GM06990 (cell line): ENCODE measurements at regions not wholly inside any gene's neighbourhood (a gene's known extent, or its start where the extent isn't known, plus 50 kb on each side); places are given as distances from the start of the nearest gene placed in this dataset.

Experiments
- DNase-seq: peaks from one replicate; pipeline ENCODE4 v3.0.0-alpha.2; 2011; ENCODE audit not compliant: insufficient read length; ENCODE audit errors: extremely low read depth
- H3K27me3 ChIP-seq: replicated peaks from 2 replicates; pipeline ENCODE4 v1.6.0; 2011; ENCODE audit warnings: low read length; ENCODE audit not compliant: control insufficient read depth, insufficient read depth
- H3K36me3 ChIP-seq: 2 replicates; pipeline ENCODE4 v1.5.1; 2011; ENCODE audit warnings: low read length; ENCODE audit not compliant: control insufficient read depth, insufficient read depth
- H3K4me3 ChIP-seq: replicated peaks from 2 replicates; pipeline ENCODE4 v1.5.1; 2011; ENCODE audit warnings: low read depth, mild to moderate bottlenecking, control low read depth, low read length
- TF ChIP-seq, protein P1 (sequence below): IDR thresholded peaks from 2 replicates; pipeline ENCODE4 v1.5.1; 2011; ENCODE audit warnings: low read length, control low read depth, mild to moderate bottlenecking, inconsistent platforms; ENCODE audit not compliant: insufficient read depth, poor library complexity, severe bottlenecking

DNA sequence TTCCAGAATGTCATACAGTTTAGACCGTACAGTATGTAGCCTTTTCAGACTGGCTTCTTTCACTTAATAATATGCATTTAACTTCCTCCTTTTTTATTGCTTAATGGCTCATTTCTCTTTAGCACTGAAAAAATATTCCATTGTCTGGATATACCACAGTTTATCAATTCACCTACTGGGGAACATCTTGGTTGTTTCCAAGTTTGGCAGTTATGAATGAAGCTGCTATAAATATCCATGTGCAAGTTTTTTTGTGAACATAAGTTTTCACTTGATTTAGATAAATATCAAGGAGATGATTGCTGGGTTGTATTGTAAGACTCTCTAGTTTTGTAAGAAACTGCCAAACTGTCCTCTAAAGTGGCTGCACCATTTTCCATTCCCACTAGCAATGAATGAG lies 375.5 kb downstream of the PCDH18 start:
- no peaks in the 10 kb centered on the region for H3K27me3 ChIP-seq
- H3K36me3 ChIP-seq: no peaks in the 10 kb centered on the region
- DNase-seq: no peak
- H3K4me3 ChIP-seq: no peak overlapping the region
- TF ChIP-seq, protein P1, sequence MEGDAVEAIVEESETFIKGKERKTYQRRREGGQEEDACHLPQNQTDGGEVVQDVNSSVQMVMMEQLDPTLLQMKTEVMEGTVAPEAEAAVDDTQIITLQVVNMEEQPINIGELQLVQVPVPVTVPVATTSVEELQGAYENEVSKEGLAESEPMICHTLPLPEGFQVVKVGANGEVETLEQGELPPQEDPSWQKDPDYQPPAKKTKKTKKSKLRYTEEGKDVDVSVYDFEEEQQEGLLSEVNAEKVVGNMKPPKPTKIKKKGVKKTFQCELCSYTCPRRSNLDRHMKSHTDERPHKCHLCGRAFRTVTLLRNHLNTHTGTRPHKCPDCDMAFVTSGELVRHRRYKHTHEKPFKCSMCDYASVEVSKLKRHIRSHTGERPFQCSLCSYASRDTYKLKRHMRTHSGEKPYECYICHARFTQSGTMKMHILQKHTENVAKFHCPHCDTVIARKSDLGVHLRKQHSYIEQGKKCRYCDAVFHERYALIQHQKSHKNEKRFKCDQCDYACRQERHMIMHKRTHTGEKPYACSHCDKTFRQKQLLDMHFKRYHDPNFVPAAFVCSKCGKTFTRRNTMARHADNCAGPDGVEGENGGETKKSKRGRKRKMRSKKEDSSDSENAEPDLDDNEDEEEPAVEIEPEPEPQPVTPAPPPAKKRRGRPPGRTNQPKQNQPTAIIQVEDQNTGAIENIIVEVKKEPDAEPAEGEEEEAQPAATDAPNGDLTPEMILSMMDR: no peak

DNA sequence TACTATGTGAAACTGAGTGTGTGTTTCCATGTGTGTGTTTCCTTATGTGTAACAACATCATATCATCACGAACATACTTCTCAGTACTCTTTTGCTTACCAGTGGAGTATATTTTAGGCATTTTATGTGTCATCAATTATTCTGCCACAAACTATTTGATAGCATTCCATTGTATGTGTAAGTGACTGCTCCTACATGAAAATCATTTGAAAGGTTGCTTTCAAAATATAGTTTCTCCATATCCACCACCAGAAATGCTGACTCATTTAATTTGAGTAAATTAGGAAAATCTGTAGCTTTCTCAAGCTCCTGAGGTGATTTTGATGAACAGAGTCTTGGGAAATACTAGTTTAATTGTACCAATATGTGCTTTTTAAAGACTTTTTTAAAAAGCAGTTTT lies 376.2 kb downstream of the PCDH18 start:
- H3K27me3 ChIP-seq: no peaks in the 10 kb centered on the region
- H3K36me3 ChIP-seq: no peaks in the 10 kb centered on the region
- TF ChIP-seq, protein P1: no peak
- no peak for DNase-seq
- H3K4me3 ChIP-seq: no peak overlapping the region

DNA sequence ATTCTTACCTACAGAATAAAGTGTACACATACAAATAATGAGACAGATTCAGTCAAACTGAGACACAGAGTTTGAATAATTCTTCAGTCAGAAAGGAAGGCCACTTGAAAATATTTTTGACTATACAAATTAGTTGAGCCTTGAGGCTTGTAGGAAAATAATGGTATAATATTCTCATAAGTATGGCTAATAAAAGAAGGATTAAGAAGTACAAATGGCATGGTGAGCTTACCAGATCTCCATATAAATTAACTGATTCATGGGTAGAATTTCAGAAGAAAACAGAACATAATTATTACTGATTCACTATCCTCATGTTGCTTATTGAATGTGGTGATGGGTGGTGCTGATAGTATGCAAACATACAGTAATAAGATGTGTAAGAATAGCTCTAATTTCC lies 401.1 kb downstream of the PCDH18 start:
- Histone ChIP-seq H3K36me3 (no peaks in the 10 kb centered on the region), H3K27me3 (no peaks in the 10 kb centered on the region), H3K4me3 (no peak overlapping the region)
- DNase-seq: no peak
- TF ChIP-seq, protein P1: no peak

DNA sequence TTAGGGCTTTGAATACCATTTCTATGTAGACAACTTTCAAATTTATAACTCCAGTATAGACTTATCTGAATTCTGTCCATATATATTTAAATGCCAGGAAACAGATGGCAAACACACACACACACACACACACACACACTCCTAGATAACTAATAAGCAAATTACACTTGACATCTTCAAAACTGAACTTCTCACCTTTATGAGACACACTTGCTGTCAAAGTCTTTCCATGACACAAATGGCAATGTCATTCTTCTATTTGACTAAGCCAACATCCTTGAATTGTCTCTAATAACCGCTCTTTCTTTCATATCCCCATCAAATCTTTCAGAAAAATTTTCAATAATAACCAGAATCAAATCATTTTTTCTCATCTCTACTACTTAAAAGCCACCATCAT lies 402.4 kb downstream of the PCDH18 start:
- H3K36me3 ChIP-seq: no peaks in the 10 kb centered on the region
- H3K27me3 ChIP-seq: no peaks in the 10 kb centered on the region
- TF ChIP-seq, protein P1: no peak
- no peak overlapping the region for H3K4me3 ChIP-seq
- no peak for DNase-seq

DNA sequence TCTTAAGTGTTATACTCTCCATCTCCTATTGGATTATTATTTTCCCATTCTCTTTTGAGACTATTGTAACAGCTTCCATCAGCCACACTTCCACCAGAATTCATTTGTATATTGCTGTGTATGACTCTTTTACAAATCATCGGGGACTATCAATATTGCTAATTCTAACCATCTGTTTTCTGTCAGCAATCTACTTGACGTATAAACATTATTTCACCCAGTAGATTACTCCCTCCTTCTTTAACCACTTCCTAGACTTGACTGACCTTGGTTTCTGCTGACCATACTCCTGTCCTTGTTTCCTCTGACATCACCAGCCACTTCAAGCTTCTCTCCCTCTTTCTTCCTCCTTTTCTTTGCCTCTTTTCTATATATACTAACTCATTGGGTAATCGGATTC lies 402.9 kb downstream of the PCDH18 start:
- Histone ChIP-seq H3K27me3 (no peaks in the 10 kb centered on the region), H3K36me3 (no peaks in the 10 kb centered on the region), H3K4me3 (no peak overlapping the region)
- DNase-seq: no peak
- TF ChIP-seq, protein P1: no peak

DNA sequence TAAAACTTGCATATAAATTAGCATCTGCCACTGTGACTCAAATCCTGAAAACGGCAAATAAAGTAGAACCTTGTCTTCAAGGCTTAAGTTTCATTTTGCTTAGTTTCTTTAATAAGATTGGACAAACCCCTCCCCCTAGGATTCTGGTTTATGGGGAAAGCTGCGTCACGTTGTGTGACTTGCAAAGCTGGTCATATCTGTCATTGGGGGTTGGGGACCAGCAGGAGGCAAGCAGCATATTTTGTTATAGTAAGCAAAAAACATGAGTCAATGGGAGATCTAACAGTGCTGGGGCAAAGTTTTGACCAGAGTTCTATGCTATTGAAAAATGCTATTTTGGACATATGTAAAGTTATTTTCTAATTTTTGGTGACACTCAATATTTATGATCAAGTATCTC lies 407.3 kb downstream of the PCDH18 start:
- no peaks in the 10 kb centered on the region for H3K36me3 ChIP-seq
- DNase-seq: no peak
- TF ChIP-seq, protein P1: no peak
- no peak overlapping the region for H3K4me3 ChIP-seq
- H3K27me3 ChIP-seq: no peaks in the 10 kb centered on the region
